ENCODE measurements at regions not wholly inside any gene's neighbourhood (a gene's known extent, or its start where the extent isn't known, plus 50 kb on each side); places are given as distances from the start of the nearest gene placed in this dataset.

DNA sequence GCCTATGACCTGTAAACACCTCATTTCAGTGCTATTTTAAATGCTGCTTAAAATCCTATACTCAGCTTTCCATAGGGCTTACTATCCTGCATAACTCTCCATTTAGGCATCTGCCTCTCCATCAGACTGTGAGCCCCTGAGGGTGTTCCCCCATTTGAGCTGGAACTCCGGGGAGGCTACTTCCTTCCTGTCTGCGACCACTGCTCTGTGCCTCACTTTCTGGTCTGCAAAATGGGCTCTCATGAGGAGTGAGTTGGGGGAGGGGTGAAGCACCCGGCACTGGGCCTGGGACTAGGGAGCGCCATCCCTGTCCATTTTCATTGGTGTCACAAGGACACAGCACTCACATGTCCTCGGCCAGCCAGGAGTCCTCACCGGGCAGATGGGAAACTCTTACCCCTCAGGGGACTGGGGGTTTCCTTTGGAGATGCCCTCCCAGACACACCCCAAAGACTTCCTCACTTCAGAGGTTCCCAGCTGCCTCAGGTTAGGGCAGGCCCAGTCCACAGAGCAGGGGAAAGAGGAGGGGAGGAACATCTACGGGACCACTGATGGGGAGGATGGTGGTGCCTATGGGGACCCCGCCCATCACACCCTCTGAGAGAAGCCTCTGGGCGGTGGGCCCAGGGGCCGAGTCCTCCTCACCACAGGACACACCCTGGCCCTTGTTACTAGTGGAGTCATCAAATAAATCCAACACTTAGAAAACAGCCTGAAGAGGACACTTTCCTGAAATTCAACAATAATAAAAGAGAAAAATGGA lies 134.9 kb downstream of the MATN1 start:
- ChIA-PET POLR2A (ENCODE audit: low non-redundant PET) (no interaction called here), CTCF (interaction anchor here (0.6 kb wide), 1 partner anchor 268 kb away, joined by 3 read pairs; no protein-coding TSS in a partner anchor)
- DNase-seq (ENCODE audit: low spot score), result no peak
- TF ChIP-seq CTCF (conservative IDR thresholded peaks at IDR 0.05; ENCODE audit: low read depth), result no peak
- H3K27ac ChIP-seq, result no peak overlapping the region

- DNase-seq (ENCODE audit: low spot score), result no peak
- ChIA-PET POLR2A (ENCODE audit: low non-redundant PET) (no interaction called here), CTCF (no interaction called here)
- no peak for TF ChIP-seq CTCF (conservative IDR thresholded peaks at IDR 0.05; ENCODE audit: low read depth)
- no peak overlapping the region for H3K27ac ChIP-seq
Measured at GRCh38 chr1:30586671-30587070, 136.7 kb downstream of the MATN1 start.

- ChIA-PET POLR2A (ENCODE audit: low non-redundant PET) (no interaction called here), CTCF (interaction anchor here (0.6 kb wide), 1 partner anchor 43 kb away, joined by 3 read pairs; no protein-coding TSS in a partner anchor)
- no peak for TF ChIP-seq CTCF (conservative IDR thresholded peaks at IDR 0.05; ENCODE audit: low read depth)
- DNase-seq (ENCODE audit: low spot score), result no peak
- H3K27ac ChIP-seq, result no peak overlapping the region
Measured at GRCh38 chr1:30579580-30579979, 143.8 kb downstream of the MATN1 start.

DNA sequence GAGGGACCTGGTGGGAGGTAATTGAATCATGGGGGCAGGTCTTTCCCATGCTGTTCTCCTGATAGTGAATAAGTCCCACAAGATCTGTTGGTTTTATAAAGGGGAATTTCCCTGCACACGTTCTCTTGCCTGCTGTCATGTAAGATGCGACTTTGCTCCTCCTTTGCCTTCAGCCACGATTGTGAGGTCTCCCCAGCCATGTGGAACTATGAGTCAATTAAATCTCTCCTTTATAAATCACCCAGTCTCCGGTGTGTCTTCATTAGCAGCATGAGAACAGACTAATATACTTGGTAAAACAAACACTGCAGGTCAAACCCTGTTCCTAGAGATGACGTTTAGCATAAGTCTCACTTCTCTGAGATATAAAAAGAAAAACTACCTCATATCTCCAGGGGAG lies 148.3 kb downstream of the MATN1 start:
- DNase-seq (ENCODE audit: low spot score), result no peak
- ChIA-PET POLR2A (ENCODE audit: low non-redundant PET) (no interaction called here), CTCF (no interaction called here)
- no peak overlapping the region for H3K27ac ChIP-seq
- TF ChIP-seq CTCF (conservative IDR thresholded peaks at IDR 0.05; ENCODE audit: low read depth), result no peak

GRCh38 chr1:30572192-30572591 lies 151.2 kb downstream of the MATN1 start:
- no peak for TF ChIP-seq CTCF (conservative IDR thresholded peaks at IDR 0.05; ENCODE audit: low read depth)
- ChIA-PET CTCF (interaction anchor here (0.6 to 0.7 kb wide), 3 partner anchors 120 to 183 kb away, joined by 3 to 4 read pairs (median 3); no protein-coding TSS in a partner anchor), POLR2A (ENCODE audit: low non-redundant PET) (no interaction called here)
- H3K27ac ChIP-seq, result no peak overlapping the region
- DNase-seq (ENCODE audit: low spot score), result peak; percentile 46

DNA sequence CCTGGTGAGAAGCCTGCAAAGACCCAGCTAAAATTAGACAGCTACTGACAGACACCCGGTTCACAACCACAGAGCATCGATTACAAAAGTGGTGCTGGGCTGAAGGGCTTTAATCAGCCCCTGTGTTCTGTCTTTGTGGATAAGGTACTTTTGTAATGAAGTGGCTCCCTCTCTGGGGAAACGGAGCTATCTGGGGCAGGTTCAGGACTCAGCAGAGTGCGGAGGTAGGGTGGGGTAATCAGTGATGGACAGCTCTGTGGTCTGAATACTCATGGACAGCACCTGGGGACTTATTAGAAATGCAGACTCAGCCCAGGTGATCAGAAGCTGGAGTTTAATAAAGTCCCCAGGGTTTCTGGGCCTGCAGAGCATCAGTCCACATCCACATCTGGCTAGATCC lies 152.0 kb downstream of the MATN1 start:
- DNase-seq (ENCODE audit: low spot score), result no peak
- ChIA-PET POLR2A (ENCODE audit: low non-redundant PET) (no interaction called here), CTCF (no interaction called here)
- TF ChIP-seq CTCF (conservative IDR thresholded peaks at IDR 0.05; ENCODE audit: low read depth), result no peak
- no peak overlapping the region for H3K27ac ChIP-seq

All from RWPE1 (cell line).